ENCODE measurements at regions not wholly inside any gene's neighbourhood (a gene's known extent, or its start where the extent isn't known, plus 50 kb on each side); places are given as distances from the start of the nearest gene placed in this dataset.
A peak's percentile ranks its signal among the peaks of the same experiment; 100 is the strongest.

GRCh38 chr6:139533573-139534471, 159.4 kb upstream of the CITED2 start (continued):
- TF ChIP-seq, protein P1, sequence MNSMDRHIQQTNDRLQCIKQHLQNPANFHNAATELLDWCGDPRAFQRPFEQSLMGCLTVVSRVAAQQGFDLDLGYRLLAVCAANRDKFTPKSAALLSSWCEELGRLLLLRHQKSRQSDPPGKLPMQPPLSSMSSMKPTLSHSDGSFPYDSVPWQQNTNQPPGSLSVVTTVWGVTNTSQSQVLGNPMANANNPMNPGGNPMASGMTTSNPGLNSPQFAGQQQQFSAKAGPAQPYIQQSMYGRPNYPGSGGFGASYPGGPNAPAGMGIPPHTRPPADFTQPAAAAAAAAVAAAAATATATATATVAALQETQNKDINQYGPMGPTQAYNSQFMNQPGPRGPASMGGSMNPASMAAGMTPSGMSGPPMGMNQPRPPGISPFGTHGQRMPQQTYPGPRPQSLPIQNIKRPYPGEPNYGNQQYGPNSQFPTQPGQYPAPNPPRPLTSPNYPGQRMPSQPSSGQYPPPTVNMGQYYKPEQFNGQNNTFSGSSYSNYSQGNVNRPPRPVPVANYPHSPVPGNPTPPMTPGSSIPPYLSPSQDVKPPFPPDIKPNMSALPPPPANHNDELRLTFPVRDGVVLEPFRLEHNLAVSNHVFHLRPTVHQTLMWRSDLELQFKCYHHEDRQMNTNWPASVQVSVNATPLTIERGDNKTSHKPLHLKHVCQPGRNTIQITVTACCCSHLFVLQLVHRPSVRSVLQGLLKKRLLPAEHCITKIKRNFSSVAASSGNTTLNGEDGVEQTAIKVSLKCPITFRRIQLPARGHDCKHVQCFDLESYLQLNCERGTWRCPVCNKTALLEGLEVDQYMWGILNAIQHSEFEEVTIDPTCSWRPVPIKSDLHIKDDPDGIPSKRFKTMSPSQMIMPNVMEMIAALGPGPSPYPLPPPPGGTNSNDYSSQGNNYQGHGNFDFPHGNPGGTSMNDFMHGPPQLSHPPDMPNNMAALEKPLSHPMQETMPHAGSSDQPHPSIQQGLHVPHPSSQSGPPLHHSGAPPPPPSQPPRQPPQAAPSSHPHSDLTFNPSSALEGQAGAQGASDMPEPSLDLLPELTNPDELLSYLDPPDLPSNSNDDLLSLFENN (IDR thresholded peaks at IDR 0.05; ENCODE audit: low read depth in 2 of 2, low read length in 2 of 2): 0 out of 4 replicates have a peak, but pooled peaks of 1 of the 2 experiments have one; percentile 68
- TF ChIP-seq, protein P2, sequence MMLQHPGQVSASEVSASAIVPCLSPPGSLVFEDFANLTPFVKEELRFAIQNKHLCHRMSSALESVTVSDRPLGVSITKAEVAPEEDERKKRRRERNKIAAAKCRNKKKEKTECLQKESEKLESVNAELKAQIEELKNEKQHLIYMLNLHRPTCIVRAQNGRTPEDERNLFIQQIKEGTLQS (IDR thresholded peaks at IDR 0.05): peak; percentile 19; the same call in 1 of the 2 replicates
- TF ChIP-seq, protein P2 (CRISPR knock-in tag; conservative IDR thresholded peaks at IDR 0.05): no peak
- TF ChIP-seq TCF7L2 (IDR thresholded peaks at IDR 0.05; ENCODE audit: low read depth, low read length) (no peak), ZNF785 (CRISPR knock-in tag; IDR thresholded peaks at IDR 0.05) (no peak), CBFA2T3 (IDR thresholded peaks at IDR 0.05) (peak; percentile 91), BHLHE40 (IDR thresholded peaks at IDR 0.05; ENCODE audit: low read length) (peak; percentile 77), U2AF1 (optimal IDR thresholded peaks at IDR 0.05; ENCODE audit: low read depth, low read length) (no peak), ELF4 (CRISPR knock-in tag; IDR thresholded peaks at IDR 0.05) (no peak), HDAC3 (IDR thresholded peaks at IDR 0.05; ENCODE audit: borderline replicate concordance, partially characterized antibody) (peak; percentile 64), YBX1 (IDR thresholded peaks at IDR 0.05) (no peak), LCOR (CRISPR knock-in tag; IDR thresholded peaks at IDR 0.05) (0 out of 2 replicates have a peak, but pooled peaks have one; percentile 15), NONO (IDR thresholded peaks at IDR 0.05; ENCODE audit: low read depth in 2 of 2, low read length in 1 of 2) (no peak), ZNF695 (CRISPR knock-in tag; IDR thresholded peaks at IDR 0.05) (no peak), ZNF57 (CRISPR knock-in tag; IDR thresholded peaks at IDR 0.05) (no peak), RBBP5 (IDR thresholded peaks at IDR 0.05; ENCODE audit: borderline replicate concordance, insufficient read depth, low read length, poor library complexity, severe bottlenecking) (no peak), TRIM28 (IDR thresholded peaks at IDR 0.05) (0 out of 2 replicates have a peak, but pooled peaks have one; percentile 56)
- TF ChIP-seq, protein P3, sequence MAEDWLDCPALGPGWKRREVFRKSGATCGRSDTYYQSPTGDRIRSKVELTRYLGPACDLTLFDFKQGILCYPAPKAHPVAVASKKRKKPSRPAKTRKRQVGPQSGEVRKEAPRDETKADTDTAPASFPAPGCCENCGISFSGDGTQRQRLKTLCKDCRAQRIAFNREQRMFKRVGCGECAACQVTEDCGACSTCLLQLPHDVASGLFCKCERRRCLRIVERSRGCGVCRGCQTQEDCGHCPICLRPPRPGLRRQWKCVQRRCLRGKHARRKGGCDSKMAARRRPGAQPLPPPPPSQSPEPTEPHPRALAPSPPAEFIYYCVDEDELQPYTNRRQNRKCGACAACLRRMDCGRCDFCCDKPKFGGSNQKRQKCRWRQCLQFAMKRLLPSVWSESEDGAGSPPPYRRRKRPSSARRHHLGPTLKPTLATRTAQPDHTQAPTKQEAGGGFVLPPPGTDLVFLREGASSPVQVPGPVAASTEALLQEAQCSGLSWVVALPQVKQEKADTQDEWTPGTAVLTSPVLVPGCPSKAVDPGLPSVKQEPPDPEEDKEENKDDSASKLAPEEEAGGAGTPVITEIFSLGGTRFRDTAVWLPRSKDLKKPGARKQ (CRISPR knock-in tag; IDR thresholded peaks at IDR 0.05): no peak
- TF ChIP-seq, protein P4, sequence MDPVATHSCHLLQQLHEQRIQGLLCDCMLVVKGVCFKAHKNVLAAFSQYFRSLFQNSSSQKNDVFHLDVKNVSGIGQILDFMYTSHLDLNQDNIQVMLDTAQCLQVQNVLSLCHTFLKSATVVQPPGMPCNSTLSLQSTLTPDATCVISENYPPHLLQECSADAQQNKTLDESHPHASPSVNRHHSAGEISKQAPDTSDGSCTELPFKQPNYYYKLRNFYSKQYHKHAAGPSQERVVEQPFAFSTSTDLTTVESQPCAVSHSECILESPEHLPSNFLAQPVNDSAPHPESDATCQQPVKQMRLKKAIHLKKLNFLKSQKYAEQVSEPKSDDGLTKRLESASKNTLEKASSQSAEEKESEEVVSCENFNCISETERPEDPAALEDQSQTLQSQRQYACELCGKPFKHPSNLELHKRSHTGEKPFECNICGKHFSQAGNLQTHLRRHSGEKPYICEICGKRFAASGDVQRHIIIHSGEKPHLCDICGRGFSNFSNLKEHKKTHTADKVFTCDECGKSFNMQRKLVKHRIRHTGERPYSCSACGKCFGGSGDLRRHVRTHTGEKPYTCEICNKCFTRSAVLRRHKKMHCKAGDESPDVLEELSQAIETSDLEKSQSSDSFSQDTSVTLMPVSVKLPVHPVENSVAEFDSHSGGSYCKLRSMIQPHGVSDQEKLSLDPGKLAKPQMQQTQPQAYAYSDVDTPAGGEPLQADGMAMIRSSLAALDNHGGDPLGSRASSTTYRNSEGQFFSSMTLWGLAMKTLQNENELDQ (CRISPR knock-in tag; IDR thresholded peaks at IDR 0.05; ENCODE audit: borderline replicate concordance): no peak

Data from K562 (cell line).